ENCODE measurements at regions not wholly inside any gene's neighbourhood (a gene's known extent, or its start where the extent isn't known, plus 50 kb on each side); places are given as distances from the start of the nearest gene placed in this dataset.
"Not testable (repeated sequence)": the region's sequence is repeated elsewhere in the genome, so short reads cannot be mapped to it uniquely, and the experiment has no call there.

- DNase-seq (ENCODE audit: low read depth), result peak; percentile 35
Observed at GRCh38 chr10:3265088-3265487, 92.5 kb upstream of the PITRM1 start.

GRCh38 chr10:3264161-3264761, 91.7 kb upstream of the PITRM1 start:
- DNase-seq (ENCODE audit: low read depth), result no peak

GRCh38 chr10:3263747-3264146, 91.2 kb upstream of the PITRM1 start:
- DNase-seq (ENCODE audit: low read depth), result no peak

DNA sequence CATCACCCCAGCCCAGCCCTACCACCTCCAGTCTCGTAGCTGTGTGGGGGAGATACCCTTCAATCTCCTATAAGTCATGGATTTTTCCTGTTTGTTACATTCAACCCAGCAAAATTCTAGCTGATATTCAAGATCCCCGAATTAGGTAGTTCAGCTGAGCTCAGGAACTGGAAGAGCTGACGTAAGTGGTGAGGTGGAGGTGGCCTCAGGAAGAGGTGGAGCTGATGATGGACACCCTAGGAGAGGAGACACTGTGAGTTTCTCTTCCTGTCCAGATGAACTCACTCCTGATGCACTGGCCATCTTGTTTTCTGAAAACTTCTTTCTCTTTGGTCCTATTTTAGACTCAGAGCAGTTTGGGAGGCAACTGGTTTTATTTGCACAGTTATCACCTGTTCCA, 90.5 kb upstream of the PITRM1 start:
- DNase-seq (ENCODE audit: low read depth), result no peak

DNA sequence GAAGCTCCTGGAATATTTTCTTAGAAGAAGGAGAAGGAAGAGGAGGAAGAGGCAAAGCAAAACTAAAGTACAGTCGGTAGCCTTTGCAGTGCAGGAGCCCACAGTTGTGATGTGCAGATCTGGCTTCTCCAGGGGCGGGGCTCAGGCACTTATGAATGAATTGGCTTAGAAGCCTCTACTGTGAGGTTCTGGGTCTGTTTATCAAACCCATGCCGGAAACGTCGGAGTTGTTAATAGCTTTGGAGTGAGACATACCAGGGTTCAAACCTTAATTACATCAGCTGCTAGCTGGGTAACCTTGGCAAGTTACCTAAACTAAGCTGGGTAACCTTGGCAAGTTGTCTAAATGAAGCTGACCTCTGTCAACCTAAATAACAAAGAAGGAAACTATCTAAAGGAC, 89.3 kb upstream of the PITRM1 start:
- DNase-seq (ENCODE audit: low read depth), result no peak

- DNase-seq (ENCODE audit: low read depth), result no peak
Observed at GRCh38 chr10:3260066-3260834, 87.7 kb upstream of the PITRM1 start.

GRCh38 chr10:3259499-3259898, 86.9 kb upstream of the PITRM1 start:
- no peak for DNase-seq (ENCODE audit: low read depth)

GRCh38 chr10:3258394-3258793, 85.8 kb upstream of the PITRM1 start:
- no peak for DNase-seq (ENCODE audit: low read depth)

- no peak for DNase-seq (ENCODE audit: low read depth)
Observed at GRCh38 chr10:3255616-3256015, 83.0 kb upstream of the PITRM1 start.

DNA sequence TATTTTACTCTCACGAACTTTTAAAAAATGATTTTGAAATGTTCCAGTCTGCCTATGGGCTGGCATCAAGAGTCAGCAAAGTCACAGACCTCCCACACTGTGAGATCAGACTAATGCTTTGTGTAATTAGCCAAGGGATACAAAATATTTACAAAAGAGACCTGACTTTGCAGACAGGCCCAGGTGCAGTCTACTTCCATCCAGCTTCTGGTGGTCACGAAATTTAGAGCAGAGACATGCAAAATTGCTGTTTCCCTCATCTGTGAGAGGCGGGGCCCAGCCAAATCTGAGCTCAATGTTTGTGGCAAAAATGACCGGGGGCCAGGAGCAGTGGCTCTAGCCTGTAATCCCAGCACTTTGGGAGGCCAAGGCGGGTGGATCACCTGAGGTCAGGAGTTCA, 82.5 kb upstream of the PITRM1 start:
- DNase-seq (ENCODE audit: low read depth), result no peak

DNA sequence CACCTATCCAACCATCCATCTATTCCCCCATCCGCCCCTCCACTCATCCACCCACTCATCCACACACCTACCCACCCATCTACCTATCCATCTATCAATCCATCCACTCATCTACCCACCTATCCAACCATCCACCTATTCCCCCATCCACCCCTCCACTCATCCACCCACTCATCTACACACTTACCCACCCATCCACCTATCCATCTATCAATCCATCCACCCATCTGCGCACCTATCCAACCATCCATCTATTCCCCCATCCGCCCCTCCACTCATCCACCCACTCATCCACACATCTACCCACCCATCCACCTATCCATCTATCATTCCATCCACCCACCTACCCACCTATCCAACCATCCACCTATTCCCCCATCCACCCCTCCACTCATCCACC, 81.4 kb upstream of the PITRM1 start:
- not testable (repeated sequence) for DNase-seq (ENCODE audit: low read depth)

- DNase-seq (ENCODE audit: low read depth), result no peak
Observed at GRCh38 chr10:3251172-3251571, 78.6 kb upstream of the PITRM1 start.

- no peak for DNase-seq (ENCODE audit: low read depth)
Observed at GRCh38 chr10:3249307-3249889, 76.8 kb upstream of the PITRM1 start.

- peak; percentile 92 for DNase-seq (ENCODE audit: low read depth)
Observed at GRCh38 chr10:3248526-3249306, 76.1 kb upstream of the PITRM1 start.

DNA sequence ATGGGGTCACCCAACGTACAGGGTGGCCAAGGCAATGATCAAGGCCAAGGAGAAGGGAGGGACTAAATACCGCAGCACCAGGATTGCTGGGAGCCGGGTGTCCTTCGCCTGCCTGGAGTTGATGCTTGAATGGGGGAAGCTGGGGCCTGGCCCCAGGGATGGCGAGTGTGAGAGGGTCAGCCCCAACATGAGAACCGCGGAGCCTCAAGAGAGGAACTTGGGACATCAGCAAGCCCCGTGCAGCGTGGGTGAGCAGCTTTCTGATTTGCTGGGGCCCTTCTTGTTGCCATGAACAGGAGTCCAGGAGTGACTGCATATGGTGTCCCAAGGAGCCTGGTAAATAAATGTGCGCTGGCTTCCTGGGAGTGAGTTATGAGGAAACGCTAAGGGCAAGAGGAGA, 72.8 kb upstream of the PITRM1 start:
- DNase-seq (ENCODE audit: low read depth), result no peak

- DNase-seq (ENCODE audit: low read depth), result no peak
Observed at GRCh38 chr10:3241967-3242650, 69.5 kb upstream of the PITRM1 start.

GRCh38 chr10:3241274-3241921, 68.8 kb upstream of the PITRM1 start:
- DNase-seq (ENCODE audit: low read depth), result no peak

DNA sequence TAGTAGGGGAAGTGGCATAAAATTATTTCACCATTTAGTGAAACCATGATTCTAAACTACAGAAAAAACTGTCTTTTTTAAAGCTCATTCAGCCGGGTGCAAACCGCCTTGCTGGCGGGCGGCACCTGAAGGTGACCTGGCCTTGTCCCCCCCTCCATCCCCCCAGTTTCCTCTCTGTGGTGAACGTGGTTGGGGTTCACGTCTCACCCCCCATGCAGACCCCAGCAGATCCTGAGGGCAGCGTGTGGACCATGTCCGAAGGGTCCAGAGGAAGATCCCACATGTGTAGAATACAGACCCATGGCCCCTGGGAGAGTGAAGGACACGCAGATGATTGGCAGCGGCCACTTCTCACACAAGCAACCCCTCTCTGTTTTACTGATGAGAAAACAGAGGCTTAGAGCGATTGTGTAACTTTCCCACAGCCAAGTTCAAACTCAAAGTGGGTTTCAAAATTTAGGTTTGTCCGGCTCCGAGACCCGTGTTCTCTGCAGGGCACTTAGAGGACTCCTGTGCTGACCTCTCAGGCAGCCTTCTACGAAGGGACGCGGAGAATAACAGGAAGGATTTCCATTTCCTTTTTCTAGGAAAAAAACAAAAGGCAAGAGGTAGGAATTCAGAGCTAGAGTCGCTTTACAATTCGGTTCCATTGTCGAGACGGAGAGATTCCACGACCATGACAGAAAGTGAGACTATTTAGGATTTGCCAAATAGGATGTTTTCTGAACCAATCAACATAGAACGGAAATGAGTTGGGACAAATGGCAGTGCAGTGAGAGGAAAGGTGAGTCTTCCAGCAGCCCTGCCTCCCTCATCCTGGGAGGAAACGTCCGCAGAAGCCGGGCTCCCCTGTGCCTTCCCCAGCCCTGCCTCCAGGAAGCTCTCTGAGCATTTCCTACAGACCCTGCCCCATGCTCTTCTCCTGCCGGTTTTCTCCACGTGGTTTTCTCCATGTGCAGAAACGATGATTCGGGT, 67.6 kb upstream of the PITRM1 start:
- no peak for DNase-seq (ENCODE audit: low read depth)

GRCh38 chr10:3239066-3239919, 66.7 kb upstream of the PITRM1 start:
- peak; percentile 67 for DNase-seq (ENCODE audit: low read depth)
